Islet of Langerhans (tissue), 1 donor: ENCODE measurements at regions not wholly inside any gene's neighbourhood (a gene's known extent, or its start where the extent isn't known, plus 50 kb on each side); places are given as distances from the start of the nearest gene placed in this dataset.
"Not testable (repeated sequence)": the region's sequence is repeated elsewhere in the genome, so short reads cannot be mapped to it uniquely, and the experiment has no call there.

Experiments used
- FAIRE-seq: peaks from one replicate; lab custom pipeline; 2011; peaks lifted over from hg19 to GRCh38; lab: Jason Lieb, UNC

DNA sequence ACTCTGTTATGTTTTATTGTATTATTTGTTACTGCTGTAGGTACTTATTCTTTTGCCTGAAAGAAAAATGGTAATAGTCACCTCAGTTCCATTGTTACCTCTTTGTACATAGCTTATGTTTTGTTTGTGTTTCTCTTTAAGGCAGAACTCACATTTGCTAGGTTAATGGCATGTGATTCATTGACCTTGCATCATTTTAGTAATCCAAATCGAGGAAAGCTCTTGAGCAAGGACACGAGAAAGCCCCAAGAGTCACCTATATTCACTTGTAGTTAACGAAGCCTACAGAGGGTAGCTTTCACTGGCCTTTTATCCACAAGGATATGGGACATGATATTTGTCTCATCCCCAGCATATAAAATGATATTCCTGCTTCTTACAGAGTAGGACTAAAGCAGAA, 1765.2 kb downstream of the NCAM2 start:
- no peak for FAIRE-seq

GRCh38 chr21:22764222-22764621, 1766.0 kb downstream of the NCAM2 start:
- FAIRE-seq = no peak

- FAIRE-seq = no peak
Measured at GRCh38 chr21:22791376-22791775, 1793.2 kb downstream of the NCAM2 start.

DNA sequence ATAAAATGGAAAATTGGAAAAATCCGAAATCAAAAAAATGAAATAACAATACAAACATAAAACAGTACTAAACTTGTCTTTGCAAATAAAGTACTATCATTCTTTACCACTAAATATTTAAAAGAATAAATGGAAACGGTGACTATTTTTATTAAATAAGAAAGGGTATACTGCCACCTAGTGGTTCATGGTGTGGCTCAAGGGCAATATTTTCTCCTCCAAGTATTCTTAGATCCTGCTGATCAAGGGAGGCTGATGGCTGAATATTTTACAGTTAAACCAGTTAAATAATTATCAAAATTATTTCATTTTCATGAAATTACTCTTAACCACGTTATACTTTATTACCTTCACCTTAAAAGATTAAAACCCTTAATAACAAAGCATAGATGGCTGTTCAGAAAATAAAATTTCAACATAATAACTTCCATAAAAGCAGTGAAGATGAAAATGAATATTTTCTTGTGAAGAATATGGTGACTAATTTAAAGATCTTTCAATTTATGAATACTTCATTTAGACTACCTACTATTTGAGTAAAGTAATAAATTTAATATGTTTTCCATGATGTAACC, 1793.9 kb downstream of the NCAM2 start:
- peak; percentile 99 for FAIRE-seq

DNA sequence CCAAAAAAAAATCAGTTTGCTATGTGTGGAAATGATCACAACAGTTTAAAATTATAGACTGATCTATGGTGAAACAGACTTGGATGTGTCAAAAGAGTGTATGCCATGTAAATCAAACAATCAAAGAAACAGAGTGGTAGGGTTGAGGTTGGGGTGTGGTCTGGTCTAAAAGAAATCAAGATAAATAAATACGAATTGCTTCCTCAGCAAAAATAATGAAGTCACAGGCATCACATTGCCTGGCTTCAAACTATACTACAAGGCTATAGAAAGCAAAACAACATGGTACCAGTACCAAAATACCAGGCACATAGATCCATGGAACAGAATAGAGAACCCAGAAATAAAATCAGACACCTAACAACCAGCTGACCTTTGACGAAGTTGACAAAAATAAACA, 1796.9 kb downstream of the NCAM2 start:
- FAIRE-seq = no peak

DNA sequence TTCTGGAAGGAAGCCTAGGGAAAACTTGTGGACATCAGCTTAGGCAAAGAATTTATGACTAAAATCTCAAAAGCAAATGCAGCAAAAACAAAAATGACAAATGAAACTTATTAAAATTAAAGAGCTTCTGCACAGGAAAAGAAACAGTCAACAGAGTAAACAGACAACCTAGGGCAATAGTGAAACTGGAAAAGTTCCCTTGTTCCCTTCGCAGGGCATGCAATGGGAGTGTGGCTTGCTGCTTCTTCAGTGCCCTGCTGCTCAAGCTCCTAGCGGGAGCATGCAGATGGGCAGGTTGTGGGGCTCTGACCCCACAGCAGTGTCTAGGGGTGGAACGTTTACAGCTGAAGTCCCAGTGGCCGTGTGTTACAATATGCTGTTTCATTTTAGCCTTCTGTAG, 1797.4 kb downstream of the NCAM2 start:
- no peak for FAIRE-seq

GRCh38 chr21:22796147-22796546, 1797.9 kb downstream of the NCAM2 start:
- no peak for FAIRE-seq

GRCh38 chr21:22804151-22804550, 1805.9 kb downstream of the NCAM2 start:
- FAIRE-seq = no peak

GRCh38 chr21:22806278-22806677, 1808.1 kb downstream of the NCAM2 start:
- no peak for FAIRE-seq

DNA sequence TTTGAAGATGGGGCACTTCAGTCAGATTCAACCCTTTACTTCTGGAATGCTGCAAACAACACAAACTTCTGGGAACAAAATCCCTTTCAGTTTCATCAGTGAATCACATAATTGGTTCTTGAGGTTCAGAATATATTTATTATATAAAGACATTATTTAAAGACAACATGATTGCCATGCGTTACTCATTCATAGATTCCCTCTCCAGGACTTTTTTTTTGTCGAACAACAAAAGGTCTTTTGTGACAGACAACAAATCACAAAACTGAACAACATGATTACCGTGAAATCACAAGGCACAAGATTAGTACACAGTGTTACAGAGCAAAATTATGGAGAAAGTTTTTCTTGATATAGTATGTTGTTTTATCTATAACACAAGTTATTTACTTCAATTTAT, 1815.0 kb downstream of the NCAM2 start:
- no peak for FAIRE-seq

DNA sequence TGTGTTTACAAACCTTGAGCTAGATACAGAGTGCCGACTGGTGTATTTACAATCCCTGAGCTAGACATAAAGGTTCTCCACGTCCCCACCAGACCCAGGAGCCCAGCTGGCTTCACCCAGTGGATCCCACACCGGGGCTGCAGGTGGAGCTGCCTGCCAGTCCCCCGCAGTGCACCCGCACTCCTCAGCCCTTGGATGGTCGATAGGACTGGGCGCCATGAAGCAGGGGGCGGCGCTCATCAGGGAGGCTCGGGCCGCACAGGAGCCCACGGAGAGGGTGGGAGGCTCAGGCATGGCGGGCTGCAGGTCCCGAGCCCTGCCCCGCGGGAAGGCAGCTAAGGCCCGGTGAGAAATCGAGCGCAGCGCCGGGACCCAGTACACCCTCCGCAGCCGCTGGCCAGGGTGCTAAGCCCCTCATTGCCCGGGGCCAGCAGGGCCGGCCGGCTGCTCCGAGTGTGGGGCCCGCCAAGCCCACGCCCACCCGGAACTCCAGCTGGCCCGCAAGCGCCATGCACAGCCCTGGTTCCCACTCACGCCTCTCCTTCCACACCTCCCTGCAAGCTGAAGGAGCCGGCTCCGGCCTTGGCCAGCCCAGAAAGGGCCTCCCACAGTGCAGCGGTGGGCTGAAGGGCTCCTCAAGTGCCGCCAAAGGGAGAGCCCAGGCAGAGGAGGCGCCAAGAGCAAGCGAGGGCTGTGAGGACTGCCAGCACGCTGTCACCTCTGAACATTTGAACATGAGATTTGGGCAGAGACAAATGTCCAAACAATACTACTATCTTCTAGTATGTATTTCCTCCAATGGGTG, 1820.7 kb downstream of the NCAM2 start:
- not testable (repeated sequence) for FAIRE-seq

GRCh38 chr21:22827422-22827821, 1829.2 kb downstream of the NCAM2 start:
- FAIRE-seq = no peak

DNA sequence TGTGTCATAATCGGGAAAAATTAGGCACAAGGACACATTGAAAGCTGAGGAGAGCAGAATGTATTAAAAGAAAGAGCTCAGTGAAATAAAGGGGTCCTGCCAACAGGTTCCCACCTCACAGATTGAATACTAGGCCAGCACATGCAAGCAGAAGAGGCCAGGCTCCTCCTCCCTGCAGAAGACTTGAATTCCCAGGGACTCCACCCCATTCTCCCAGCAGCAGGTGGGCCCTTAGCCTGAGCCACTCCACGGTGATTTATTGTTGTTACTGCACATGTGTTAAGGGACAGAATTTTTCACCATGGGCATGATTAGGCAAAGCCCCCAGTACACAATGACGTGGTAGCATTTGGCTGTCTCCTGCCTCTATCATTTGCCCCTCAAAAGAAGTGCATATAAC, 1844.7 kb downstream of the NCAM2 start:
- FAIRE-seq = no peak

- no peak for FAIRE-seq
Measured at GRCh38 chr21:22855581-22855980, 1857.4 kb downstream of the NCAM2 start.

DNA sequence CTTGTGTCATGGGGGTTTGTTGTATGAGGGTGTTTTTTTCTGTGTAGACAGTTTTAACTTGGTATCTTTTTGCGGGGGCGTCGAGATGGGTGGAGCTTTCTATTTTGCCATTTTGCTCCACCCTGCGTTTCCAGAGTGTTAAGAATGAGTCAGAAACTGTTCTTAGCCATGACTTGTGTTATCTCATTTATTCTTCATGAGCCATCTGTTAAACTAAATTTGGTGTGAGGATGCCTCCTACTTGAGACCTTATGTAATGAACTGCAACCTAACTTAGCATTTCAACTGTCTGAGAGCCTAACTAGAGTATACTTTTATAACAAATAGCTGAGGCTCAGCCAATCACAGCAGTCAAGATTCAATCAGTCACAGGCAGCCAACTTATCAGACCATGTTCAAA, 1873.5 kb downstream of the NCAM2 start:
- FAIRE-seq = no peak

GRCh38 chr21:22880573-22880972, 1882.4 kb downstream of the NCAM2 start:
- FAIRE-seq = no peak

- FAIRE-seq = no peak
Measured at GRCh38 chr21:22881131-22881530, 1882.9 kb downstream of the NCAM2 start.

DNA sequence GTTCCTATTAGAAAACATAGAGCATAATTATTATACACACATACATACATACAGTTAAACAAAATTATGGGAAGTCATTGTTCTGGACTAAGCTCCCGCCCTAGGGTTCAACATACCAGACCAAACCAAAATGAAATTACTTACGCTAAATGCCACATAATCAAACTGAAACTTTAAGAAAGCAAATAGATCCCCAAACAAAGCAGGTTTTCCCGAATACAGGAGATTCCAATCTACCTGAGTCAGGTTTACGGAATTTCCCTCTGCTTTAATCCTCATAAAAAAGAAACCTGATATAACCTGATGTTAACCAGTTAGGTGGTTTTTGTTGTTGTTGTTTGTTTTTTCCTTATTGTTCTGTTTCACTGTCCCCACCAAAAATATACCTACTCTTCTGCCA, 1886.9 kb downstream of the NCAM2 start:
- FAIRE-seq = no peak

DNA sequence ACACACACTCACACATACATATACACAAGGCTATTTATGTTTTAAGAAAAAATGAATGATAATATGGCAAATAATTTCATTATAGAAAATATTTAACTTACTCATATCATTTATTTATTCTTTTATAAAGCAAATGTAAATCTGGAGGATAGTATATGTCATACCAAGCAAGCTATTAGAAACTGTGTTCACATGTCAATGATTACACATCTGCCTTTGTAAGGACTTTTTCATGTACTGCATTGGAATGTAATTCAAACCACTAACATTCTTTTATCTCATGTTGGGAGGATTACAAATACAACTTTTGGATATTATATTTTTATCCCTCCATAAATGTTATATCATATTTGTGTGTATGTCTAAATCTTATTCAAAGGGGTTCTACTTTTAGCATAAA, 1887.4 kb downstream of the NCAM2 start:
- FAIRE-seq = no peak

DNA sequence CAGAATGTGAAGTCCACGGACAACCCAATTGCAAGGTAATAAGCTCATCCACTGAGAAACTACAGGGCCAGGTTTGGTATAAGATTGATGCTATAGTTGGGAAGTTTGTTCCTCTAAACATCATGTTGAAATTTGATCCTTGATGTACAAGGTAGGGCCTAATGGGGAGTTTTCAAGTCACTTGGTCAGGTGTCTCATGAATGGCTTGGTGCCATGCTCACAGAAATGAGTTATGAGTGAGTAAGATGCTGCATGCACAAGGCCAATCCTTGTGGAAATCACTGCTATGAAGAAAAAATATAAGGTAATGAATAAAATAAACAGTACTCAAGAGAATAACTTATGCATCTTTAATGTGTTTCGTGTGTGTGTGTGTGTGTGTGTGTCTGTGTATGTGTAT, 1891.2 kb downstream of the NCAM2 start:
- FAIRE-seq = no peak

DNA sequence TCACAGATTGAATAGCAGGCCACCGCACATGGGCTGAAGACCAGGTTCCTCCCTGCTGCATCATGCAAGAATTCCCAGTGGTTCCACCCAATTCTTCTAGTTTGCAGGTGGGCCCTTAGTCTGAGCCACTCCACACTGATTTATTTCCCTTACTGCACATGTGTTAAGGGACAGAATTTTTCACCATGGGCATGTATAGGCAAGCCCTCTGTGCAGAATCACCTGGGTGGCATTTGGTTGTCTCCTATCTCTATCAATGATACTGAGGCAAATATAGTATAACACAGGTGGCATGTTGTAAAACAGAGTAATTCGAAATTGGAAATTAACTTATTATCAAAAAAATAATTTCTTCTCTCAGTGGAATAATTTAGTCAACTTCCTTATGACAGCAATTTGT, 1892.4 kb downstream of the NCAM2 start:
- no peak for FAIRE-seq

- no peak for FAIRE-seq
Measured at GRCh38 chr21:22892028-22892427, 1893.8 kb downstream of the NCAM2 start.

DNA sequence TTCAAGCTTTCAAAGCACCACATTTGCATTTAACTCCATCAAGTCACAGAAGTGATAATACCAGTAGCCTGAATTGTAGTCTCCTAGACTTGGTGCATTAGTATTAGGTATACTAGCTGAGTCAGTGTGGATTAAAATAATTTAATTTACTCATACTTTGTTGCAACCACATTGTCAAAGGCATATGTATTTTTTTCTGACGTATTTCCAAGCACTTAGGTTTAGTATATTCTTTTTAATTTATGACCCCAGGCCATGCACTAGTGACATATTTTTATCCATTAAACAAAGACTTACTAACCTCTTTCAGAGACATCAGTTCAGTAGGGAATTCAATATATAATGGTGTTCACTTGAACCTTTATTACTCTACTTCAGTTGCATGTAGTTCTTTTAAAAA, 1894.5 kb downstream of the NCAM2 start:
- no peak for FAIRE-seq

GRCh38 chr21:22898051-22898665, 1899.9 kb downstream of the NCAM2 start:
- FAIRE-seq = no peak
